ENCODE measurements at regions not wholly inside any gene's neighbourhood (a gene's known extent, or its start where the extent isn't known, plus 50 kb on each side); places are given as distances from the start of the nearest gene placed in this dataset.

GRCh38 chr10:29166713-29167112 is 122.2 kb upstream of the LYZL1 start:
- DNase-seq (ENCODE audit: low read depth) = no peak

- no peak for DNase-seq (ENCODE audit: low read depth)
These were observed 119.8 kb upstream of the LYZL1 start for GRCh38 chr10:29169021-29169420.

GRCh38 chr10:29171717-29172116 is 117.2 kb upstream of the LYZL1 start:
- DNase-seq (ENCODE audit: low read depth) = no peak

- DNase-seq (ENCODE audit: low read depth) = no peak
These were observed 114.5 kb upstream of the LYZL1 start for GRCh38 chr10:29174389-29174788.

GRCh38 chr10:29176845-29177832 is 111.7 kb upstream of the LYZL1 start:
- DNase-seq (ENCODE audit: low read depth) = no peak

GRCh38 chr10:29181936-29182335 is 106.9 kb upstream of the LYZL1 start:
- no peak for DNase-seq (ENCODE audit: low read depth)

- DNase-seq (ENCODE audit: low read depth) = no peak
These were observed 105.4 kb upstream of the LYZL1 start for GRCh38 chr10:29183301-29183945.

GRCh38 chr10:29184205-29185000 is 104.5 kb upstream of the LYZL1 start:
- DNase-seq (ENCODE audit: low read depth) = no peak

- DNase-seq (ENCODE audit: low read depth) = no peak
These were observed 103.8 kb upstream of the LYZL1 start for GRCh38 chr10:29185050-29185449.

- DNase-seq (ENCODE audit: low read depth) = no peak
These were observed 102.6 kb upstream of the LYZL1 start for GRCh38 chr10:29186221-29186620.

GRCh38 chr10:29189256-29189655 is 99.6 kb upstream of the LYZL1 start:
- no peak for DNase-seq (ENCODE audit: low read depth)

GRCh38 chr10:29191674-29192073 is 97.2 kb upstream of the LYZL1 start:
- no peak for DNase-seq (ENCODE audit: low read depth)

GRCh38 chr10:29199339-29199738 is 89.5 kb upstream of the LYZL1 start:
- DNase-seq (ENCODE audit: low read depth) = no peak

GRCh38 chr10:29199941-29200679 is 88.8 kb upstream of the LYZL1 start:
- no peak for DNase-seq (ENCODE audit: low read depth)

- DNase-seq (ENCODE audit: low read depth) = no peak
These were observed 86.4 kb upstream of the LYZL1 start for GRCh38 chr10:29202386-29202940.

GRCh38 chr10:29203432-29203831 is 85.4 kb upstream of the LYZL1 start:
- DNase-seq (ENCODE audit: low read depth) = no peak

GRCh38 chr10:29204070-29204800 is 84.6 kb upstream of the LYZL1 start:
- DNase-seq (ENCODE audit: low read depth) = no peak

GRCh38 chr10:29205787-29206186 is 83.1 kb upstream of the LYZL1 start:
- no peak for DNase-seq (ENCODE audit: low read depth)

GRCh38 chr10:29208845-29209244 is 80.0 kb upstream of the LYZL1 start:
- no peak for DNase-seq (ENCODE audit: low read depth)

- no peak for DNase-seq (ENCODE audit: low read depth)
These were observed 79.0 kb upstream of the LYZL1 start for GRCh38 chr10:29209830-29210229.

All from stimulated activated CD8-positive, alpha-beta memory T cell treated with anti-CD3 and anti-CD28 coated beads, Interleukin-4, amount 100 ng/mL, for 24 hours (primary cell).